PC-9 (cell line): ENCODE measurements at regions not wholly inside any gene's neighbourhood (a gene's known extent, or its start where the extent isn't known, plus 50 kb on each side); places are given as distances from the start of the nearest gene placed in this dataset.

Experiments
- BruUV-seq: library from RNA; stranded (reverse); fragments of 400-500 nt; replicated peaks from 2 replicates; lab custom pipeline; 2021; lab: Mats Ljungman, UMichigan
- CTCF ChIA-PET: fragments of 300-600 bp; sonication (Branson Sonifier 250); formaldehyde crosslinking; loops from one replicate; lab custom pipeline; 2022; ENCODE audit warnings: antibody characterized with exemption; lab: Charles Lee
- POLR2A ChIA-PET: fragments of 300-600 bp; sonication (Branson Sonifier 250); formaldehyde crosslinking; loops from one replicate; lab custom pipeline; 2022; ENCODE audit warnings: antibody characterized with exemption; ENCODE audit not compliant: unreplicated experiment; lab: Charles Lee
- DNase-seq, 2 experiments: peaks; one replicate each; pipeline versions ENCODE4 v3.0.0 to v3.0.0-alpha.2; 2015 to 2022; ENCODE audit warnings: mixed read lengths in 1 of 2
- H2AFZ ChIP-seq: fragments of 200-600 bp; sonication (generic); 2 replicates; pipeline ENCODE4 v1.8.1; 2017; ENCODE audit warnings: antibody characterized with exemption
- H3F3A ChIP-seq: fragments of 200-600 bp; sonication (generic); 2 replicates; pipeline ENCODE4 v1.8.1; 2017; ENCODE audit warnings: antibody characterized with exemption, mild to moderate bottlenecking, low read depth; ENCODE audit not compliant: insufficient read depth
- H3K27ac ChIP-seq: fragments of 200-600 bp; sonication (generic); 2 replicates; pipeline ENCODE4 v1.6.1; 2016; ENCODE audit warnings: mixed run types
- H3K27me3 ChIP-seq: fragments of 200-600 bp; sonication (generic); 2 replicates; pipeline ENCODE4 v1.6.1; 2016; ENCODE audit warnings: low read depth, mixed run types; ENCODE audit not compliant: insufficient read depth
- H3K36me3 ChIP-seq: fragments of 200-600 bp; sonication (generic); 2 replicates; pipeline ENCODE4 v1.6.1; 2016; ENCODE audit warnings: low read depth, mixed run types
- H3K4me1 ChIP-seq: fragments of 200-600 bp; sonication (generic); replicated peaks from 2 replicates; pipeline ENCODE4 v1.6.1; 2016; ENCODE audit warnings: mixed run types; ENCODE audit not compliant: insufficient read depth
- H3K4me2 ChIP-seq: fragments of 200-600 bp; sonication (generic); 2 replicates; pipeline ENCODE4 v1.6.1; 2017; ENCODE audit warnings: mixed run types
- H3K4me3 ChIP-seq: fragments of 200-600 bp; sonication (generic); 2 replicates; pipeline ENCODE4 v1.6.1; 2016; ENCODE audit warnings: mixed run types
- H3K79me2 ChIP-seq: fragments of 200-600 bp; sonication (generic); 2 replicates; pipeline ENCODE4 v1.6.1; 2017; ENCODE audit warnings: low read depth, mixed run types
- H3K9me2 ChIP-seq: fragments of 200-600 bp; sonication (generic); 2 replicates; pipeline ENCODE4 v1.8.1; 2017; ENCODE audit warnings: mild to moderate bottlenecking; ENCODE audit not compliant: insufficient read depth
- H3K9me3 ChIP-seq: fragments of 200-600 bp; sonication (generic); 2 replicates; pipeline ENCODE4 v1.8.1; 2016; ENCODE audit warnings: low read depth; ENCODE audit not compliant: insufficient read depth
- H4K20me1 ChIP-seq: fragments of 200-600 bp; sonication (generic); 2 replicates; pipeline ENCODE4 v1.8.1; 2017; ENCODE audit not compliant: insufficient read depth
- EZH2 ChIP-seq: fragments of 200-600 bp; sonication (generic); IDR thresholded peaks from 2 replicates; pipeline ENCODE4 v1.8.0; 2017; ENCODE audit warnings: antibody characterized with exemption, low read depth
- intact Hi-C: fragments of 100-400 bp; cut with micrococcal nuclease; formaldehyde crosslinking; loops from one replicate; pipeline ENCODE4 v1.10.0; 2022; ENCODE audit not compliant: unreplicated experiment
- TF ChIP-seq, protein P1 (sequence below): fragments of 200-600 bp; sonication (generic); conservative IDR thresholded peaks from 2 replicates; pipeline ENCODE4 v1.6.1; 2017; ENCODE audit warnings: mixed run types, antibody characterized with exemption, mild to moderate bottlenecking, moderate library complexity

DNA sequence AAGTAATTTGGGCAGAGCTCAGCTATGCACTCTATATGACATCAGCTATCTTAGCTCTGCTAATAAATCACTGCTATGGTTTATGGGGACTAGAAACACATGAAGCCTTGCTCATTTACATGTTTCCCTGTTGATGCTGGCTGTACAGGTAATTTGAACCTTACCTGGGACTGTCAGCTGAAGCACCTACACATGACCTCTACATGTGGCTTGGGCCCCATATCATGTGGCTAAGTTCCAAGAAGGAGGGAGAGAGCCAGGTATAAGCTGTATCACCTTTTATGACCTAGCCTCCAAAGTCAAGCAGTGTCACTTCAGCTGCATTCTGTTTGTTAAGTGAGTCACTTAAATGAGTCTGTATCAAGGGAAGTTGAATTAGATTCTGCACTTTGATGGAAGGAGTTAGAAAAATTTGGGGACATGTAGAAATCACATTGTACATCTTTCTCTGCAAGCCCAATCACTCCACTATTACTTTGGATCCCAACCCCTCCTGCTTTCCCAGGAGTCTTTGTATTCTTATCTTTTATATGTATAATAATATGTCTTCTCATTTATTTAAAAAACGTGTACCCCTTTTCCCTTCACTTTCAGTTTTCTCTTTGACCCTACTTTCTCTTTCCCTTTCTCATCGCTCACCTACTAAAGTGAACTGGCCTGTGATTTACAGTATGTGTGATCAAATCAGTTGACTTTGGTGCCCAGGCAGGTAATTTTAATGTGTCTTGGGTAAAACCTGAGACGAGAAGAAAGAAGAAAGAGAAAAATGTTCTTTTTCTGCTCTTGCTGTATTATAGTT is 53.4 kb upstream of the PRKACB start:
- DNase-seq: no peak
- intact Hi-C loops: no loop called here
- no peak overlapping the region for H3K4me2 ChIP-seq

DNA sequence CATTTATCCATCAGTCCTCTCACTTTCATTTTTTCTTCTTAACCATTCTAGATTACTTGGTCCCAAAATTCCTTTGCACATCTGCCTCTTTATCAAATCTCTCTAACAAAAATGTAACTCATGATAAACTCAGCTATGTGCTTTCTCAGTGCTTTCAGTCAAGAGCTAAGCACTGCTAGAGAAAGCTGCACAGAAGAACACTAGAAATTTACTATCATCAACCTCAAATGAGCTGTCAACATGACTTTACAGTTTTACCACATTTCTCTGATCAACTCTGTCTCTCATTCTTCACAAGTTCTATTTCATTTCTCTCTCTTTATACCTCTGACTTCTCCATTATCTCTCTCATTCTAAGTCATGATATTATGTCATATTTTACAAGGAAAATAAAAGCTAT is 54.2 kb upstream of the PRKACB start:
- CTCF ChIA-PET: no interaction called here
- POLR2A ChIA-PET: interaction anchor here (0.7 kb wide), 1 partner anchor 181 kb away, joined by 4 read pairs; no protein-coding TSS in a partner anchor
- BruUV-seq: no TSS peak
- no peaks in the 10 kb centered on the region for H3K9me2 ChIP-seq
- 0 out of 2 replicates have a peak overlapping the region, but pooled peaks have one; percentile 5 for H3K4me2 ChIP-seq
- intact Hi-C loops: no loop called here
- H3K27me3 ChIP-seq: no peaks in the 10 kb centered on the region
- H3K4me1 ChIP-seq: peaks cover 18% of the 10 kb centered on the region
- H3F3A ChIP-seq: peaks cover 8% of the 10 kb centered on the region
- peak overlapping the region; percentile 8; the same call in 1 of the 2 replicates for H3K27ac ChIP-seq
- no peak overlapping the region for H3K4me3 ChIP-seq
- DNase-seq: no peak
- H3K79me2 ChIP-seq: no peaks in the 10 kb centered on the region; the same call in none of the 2 replicates
- no peak overlapping the region for H2AFZ ChIP-seq
- no peaks in the 10 kb centered on the region for H4K20me1 ChIP-seq
- no peak for TF ChIP-seq EZH2
- TF ChIP-seq, protein P1, sequence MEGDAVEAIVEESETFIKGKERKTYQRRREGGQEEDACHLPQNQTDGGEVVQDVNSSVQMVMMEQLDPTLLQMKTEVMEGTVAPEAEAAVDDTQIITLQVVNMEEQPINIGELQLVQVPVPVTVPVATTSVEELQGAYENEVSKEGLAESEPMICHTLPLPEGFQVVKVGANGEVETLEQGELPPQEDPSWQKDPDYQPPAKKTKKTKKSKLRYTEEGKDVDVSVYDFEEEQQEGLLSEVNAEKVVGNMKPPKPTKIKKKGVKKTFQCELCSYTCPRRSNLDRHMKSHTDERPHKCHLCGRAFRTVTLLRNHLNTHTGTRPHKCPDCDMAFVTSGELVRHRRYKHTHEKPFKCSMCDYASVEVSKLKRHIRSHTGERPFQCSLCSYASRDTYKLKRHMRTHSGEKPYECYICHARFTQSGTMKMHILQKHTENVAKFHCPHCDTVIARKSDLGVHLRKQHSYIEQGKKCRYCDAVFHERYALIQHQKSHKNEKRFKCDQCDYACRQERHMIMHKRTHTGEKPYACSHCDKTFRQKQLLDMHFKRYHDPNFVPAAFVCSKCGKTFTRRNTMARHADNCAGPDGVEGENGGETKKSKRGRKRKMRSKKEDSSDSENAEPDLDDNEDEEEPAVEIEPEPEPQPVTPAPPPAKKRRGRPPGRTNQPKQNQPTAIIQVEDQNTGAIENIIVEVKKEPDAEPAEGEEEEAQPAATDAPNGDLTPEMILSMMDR: no peak
- H3K9me3 ChIP-seq: peaks cover 4% of the 10 kb centered on the region; the same call in 1 of the 2 replicates
- 0 out of 2 replicates have a peak, but pooled peaks cover 10% of the 10 kb centered on the region for H3K36me3 ChIP-seq

More for the DNA sequence above, 53.4 kb upstream of the PRKACB start:
- H3K79me2 ChIP-seq: no peaks in the 10 kb centered on the region; the same call in none of the 2 replicates
- H3K4me1 ChIP-seq: peaks cover 18% of the 10 kb centered on the region
- TF ChIP-seq EZH2: no peak
- H3K27me3 ChIP-seq: no peaks in the 10 kb centered on the region
- peaks cover 8% of the 10 kb centered on the region for H3F3A ChIP-seq
- ChIA-PET POLR2A (no interaction called here), CTCF (no interaction called here)
- no TSS peak for BruUV-seq
- H3K36me3 ChIP-seq: 0 out of 2 replicates have a peak, but pooled peaks cover 17% of the 10 kb centered on the region
- H3K4me3 ChIP-seq: no peak overlapping the region
- H3K27ac ChIP-seq: no peak overlapping the region
- H4K20me1 ChIP-seq: no peaks in the 10 kb centered on the region
- no peaks in the 10 kb centered on the region for H3K9me2 ChIP-seq
- H2AFZ ChIP-seq: no peak overlapping the region
- H3K9me3 ChIP-seq: peaks cover 9% of the 10 kb centered on the region; the same call in 1 of the 2 replicates

GRCh38 chr1:84089465-84089864 is 54.6 kb upstream of the PRKACB start:
- BruUV-seq: no TSS peak
- TF ChIP-seq, protein P1: no peak
- no peak for TF ChIP-seq EZH2
- no peak overlapping the region for H2AFZ ChIP-seq
- intact Hi-C loops: no loop called here
- H3K4me1 ChIP-seq: peaks cover 18% of the 10 kb centered on the region
- peaks cover 3% of the 10 kb centered on the region for H3K79me2 ChIP-seq
- ChIA-PET CTCF (no interaction called here), POLR2A (interaction anchor here (0.7 kb wide), 2 partner anchors 180 to 417 kb away, joined by 4 read pairs; partner anchors contain the start of gene GNG5)
- no peak overlapping the region for H3K4me3 ChIP-seq
- H4K20me1 ChIP-seq: no peaks in the 10 kb centered on the region
- H3K27me3 ChIP-seq: no peaks in the 10 kb centered on the region
- no peaks in the 10 kb centered on the region; the same call in 1 of the 2 replicates for H3K9me3 ChIP-seq
- H3K4me2 ChIP-seq: 0 out of 2 replicates have a peak overlapping the region, but pooled peaks have one; percentile 5
- peaks cover 8% of the 10 kb centered on the region for H3F3A ChIP-seq
- peak overlapping the region; percentile 8; the same call in 1 of the 2 replicates for H3K27ac ChIP-seq
- H3K9me2 ChIP-seq: 0 out of 2 replicates have a peak, but pooled peaks cover under 1% of the 10 kb centered on the region
- H3K36me3 ChIP-seq: 0 out of 2 replicates have a peak, but pooled peaks cover 6% of the 10 kb centered on the region
- DNase-seq: peak in 1 of 2 experiments; percentile 72
